ENCODE measurements at regions not wholly inside any gene's neighbourhood (a gene's known extent, or its start where the extent isn't known, plus 50 kb on each side); places are given as distances from the start of the nearest gene placed in this dataset.

DNA sequence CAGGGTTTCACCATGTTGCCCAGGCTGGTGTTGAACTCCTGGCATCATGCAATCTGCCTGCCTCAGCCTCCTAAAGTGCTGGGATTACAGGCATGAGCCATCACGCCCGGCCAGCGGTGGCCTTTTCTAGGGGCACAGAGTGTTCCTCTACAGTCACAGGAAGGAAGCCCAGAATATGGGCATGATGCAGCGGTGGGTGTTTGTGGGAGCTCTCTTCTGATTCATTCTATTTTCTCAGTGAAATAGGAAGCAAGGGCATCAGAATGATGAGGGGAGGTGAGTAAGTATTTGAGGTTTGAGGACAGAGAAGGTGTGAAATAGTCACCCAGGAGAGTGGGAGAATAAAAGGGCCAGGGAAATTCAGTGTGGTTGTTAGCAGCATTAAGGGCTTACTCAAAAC is 70.3 kb upstream of the PSME4 start:
- Mint-ChIP-seq H3K36me3 (peaks cover 6% of the 10 kb centered on the region), H3K27ac (no peak overlapping the region), H3K4me3 (no peak overlapping the region), H3K4me1 (no peaks in the 10 kb centered on the region), H3K27me3 (ENCODE audit: low read depth) (no peaks in the 10 kb centered on the region), H3K9me3 (peaks cover 10% of the 10 kb centered on the region)
- TF ChIP-seq ETV6 (CRISPR knock-in tag; IDR thresholded peaks at IDR 0.05) (no peak), ELF4 (CRISPR knock-in tag; IDR thresholded peaks at IDR 0.05; ENCODE audit: low read depth) (no peak)
- TF ChIP-seq, protein P1, sequence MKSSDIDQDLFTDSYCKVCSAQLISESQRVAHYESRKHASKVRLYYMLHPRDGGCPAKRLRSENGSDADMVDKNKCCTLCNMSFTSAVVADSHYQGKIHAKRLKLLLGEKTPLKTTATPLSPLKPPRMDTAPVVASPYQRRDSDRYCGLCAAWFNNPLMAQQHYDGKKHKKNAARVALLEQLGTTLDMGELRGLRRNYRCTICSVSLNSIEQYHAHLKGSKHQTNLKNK (CRISPR knock-in tag; IDR thresholded peaks at IDR 0.05), result no peak
- TF ChIP-seq, protein P2, sequence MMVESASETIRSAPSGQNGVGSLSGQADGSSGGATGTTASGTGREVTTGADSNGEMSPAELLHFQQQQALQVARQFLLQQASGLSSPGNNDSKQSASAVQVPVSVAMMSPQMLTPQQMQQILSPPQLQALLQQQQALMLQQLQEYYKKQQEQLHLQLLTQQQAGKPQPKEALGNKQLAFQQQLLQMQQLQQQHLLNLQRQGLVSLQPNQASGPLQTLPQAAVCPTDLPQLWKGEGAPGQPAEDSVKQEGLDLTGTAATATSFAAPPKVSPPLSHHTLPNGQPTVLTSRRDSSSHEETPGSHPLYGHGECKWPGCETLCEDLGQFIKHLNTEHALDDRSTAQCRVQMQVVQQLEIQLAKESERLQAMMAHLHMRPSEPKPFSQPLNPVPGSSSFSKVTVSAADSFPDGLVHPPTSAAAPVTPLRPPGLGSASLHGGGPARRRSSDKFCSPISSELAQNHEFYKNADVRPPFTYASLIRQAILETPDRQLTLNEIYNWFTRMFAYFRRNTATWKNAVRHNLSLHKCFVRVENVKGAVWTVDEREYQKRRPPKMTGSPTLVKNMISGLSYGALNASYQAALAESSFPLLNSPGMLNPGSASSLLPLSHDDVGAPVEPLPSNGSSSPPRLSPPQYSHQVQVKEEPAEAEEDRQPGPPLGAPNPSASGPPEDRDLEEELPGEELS (CRISPR knock-in tag; IDR thresholded peaks at IDR 0.05), result no peak
- TF ChIP-seq, protein P3, sequence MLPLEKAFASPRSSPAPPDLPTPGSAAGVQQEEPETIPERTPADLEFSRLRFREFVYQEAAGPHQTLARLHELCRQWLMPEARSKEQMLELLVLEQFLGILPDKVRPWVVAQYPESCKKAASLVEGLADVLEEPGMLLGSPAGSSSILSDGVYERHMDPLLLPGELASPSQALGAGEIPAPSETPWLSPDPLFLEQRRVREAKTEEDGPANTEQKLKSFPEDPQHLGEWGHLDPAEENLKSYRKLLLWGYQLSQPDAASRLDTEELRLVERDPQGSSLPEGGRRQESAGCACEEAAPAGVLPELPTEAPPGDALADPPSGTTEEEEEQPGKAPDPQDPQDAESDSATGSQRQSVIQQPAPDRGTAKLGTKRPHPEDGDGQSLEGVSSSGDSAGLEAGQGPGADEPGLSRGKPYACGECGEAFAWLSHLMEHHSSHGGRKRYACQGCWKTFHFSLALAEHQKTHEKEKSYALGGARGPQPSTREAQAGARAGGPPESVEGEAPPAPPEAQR (CRISPR knock-in tag; IDR thresholded peaks at IDR 0.05), result no peak
- TF ChIP-seq, protein P4, sequence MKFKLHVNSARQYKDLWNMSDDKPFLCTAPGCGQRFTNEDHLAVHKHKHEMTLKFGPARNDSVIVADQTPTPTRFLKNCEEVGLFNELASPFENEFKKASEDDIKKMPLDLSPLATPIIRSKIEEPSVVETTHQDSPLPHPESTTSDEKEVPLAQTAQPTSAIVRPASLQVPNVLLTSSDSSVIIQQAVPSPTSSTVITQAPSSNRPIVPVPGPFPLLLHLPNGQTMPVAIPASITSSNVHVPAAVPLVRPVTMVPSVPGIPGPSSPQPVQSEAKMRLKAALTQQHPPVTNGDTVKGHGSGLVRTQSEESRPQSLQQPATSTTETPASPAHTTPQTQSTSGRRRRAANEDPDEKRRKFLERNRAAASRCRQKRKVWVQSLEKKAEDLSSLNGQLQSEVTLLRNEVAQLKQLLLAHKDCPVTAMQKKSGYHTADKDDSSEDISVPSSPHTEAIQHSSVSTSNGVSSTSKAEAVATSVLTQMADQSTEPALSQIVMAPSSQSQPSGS (CRISPR knock-in tag; IDR thresholded peaks at IDR 0.05; ENCODE audit: borderline replicate concordance, low read depth), result no peak
- TF ChIP-seq, protein P5, sequence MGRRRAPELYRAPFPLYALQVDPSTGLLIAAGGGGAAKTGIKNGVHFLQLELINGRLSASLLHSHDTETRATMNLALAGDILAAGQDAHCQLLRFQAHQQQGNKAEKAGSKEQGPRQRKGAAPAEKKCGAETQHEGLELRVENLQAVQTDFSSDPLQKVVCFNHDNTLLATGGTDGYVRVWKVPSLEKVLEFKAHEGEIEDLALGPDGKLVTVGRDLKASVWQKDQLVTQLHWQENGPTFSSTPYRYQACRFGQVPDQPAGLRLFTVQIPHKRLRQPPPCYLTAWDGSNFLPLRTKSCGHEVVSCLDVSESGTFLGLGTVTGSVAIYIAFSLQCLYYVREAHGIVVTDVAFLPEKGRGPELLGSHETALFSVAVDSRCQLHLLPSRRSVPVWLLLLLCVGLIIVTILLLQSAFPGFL (CRISPR knock-in tag; IDR thresholded peaks at IDR 0.05; ENCODE audit: borderline replicate concordance), result no peak
- ATAC-seq, result no peak
- ChIA-PET CTCF (no interaction called here), POLR2A (no interaction called here)
- no peak for DNase-seq (ENCODE audit: low spot score)

DNA sequence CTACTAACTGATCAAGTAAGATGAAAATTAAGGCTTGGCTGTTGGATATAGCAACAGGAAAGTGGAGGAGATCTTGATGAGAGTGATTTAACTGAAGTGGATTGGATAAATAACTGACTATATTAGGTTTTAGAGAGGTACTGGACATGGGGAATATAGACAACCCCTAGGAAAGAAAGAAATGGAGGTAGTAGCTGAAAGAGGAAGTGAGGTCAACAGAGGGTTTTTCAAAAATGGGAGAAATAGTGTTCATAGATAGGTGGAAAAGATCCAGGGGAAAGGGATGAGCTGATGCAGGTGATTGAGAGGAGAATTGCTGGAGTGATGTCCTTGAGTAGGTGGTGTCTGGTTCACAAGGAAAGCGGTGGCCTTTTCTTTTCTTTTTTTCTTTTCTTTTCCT is 69.9 kb upstream of the PSME4 start:
- Mint-ChIP-seq H3K27me3 (ENCODE audit: low read depth) (no peaks in the 10 kb centered on the region), H3K36me3 (peaks cover 6% of the 10 kb centered on the region), H3K27ac (no peak overlapping the region), H3K9me3 (peaks cover 10% of the 10 kb centered on the region), H3K4me1 (no peaks in the 10 kb centered on the region), H3K4me3 (no peak overlapping the region)
- TF ChIP-seq, protein P6, sequence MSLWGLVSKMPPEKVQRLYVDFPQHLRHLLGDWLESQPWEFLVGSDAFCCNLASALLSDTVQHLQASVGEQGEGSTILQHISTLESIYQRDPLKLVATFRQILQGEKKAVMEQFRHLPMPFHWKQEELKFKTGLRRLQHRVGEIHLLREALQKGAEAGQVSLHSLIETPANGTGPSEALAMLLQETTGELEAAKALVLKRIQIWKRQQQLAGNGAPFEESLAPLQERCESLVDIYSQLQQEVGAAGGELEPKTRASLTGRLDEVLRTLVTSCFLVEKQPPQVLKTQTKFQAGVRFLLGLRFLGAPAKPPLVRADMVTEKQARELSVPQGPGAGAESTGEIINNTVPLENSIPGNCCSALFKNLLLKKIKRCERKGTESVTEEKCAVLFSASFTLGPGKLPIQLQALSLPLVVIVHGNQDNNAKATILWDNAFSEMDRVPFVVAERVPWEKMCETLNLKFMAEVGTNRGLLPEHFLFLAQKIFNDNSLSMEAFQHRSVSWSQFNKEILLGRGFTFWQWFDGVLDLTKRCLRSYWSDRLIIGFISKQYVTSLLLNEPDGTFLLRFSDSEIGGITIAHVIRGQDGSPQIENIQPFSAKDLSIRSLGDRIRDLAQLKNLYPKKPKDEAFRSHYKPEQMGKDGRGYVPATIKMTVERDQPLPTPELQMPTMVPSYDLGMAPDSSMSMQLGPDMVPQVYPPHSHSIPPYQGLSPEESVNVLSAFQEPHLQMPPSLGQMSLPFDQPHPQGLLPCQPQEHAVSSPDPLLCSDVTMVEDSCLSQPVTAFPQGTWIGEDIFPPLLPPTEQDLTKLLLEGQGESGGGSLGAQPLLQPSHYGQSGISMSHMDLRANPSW (CRISPR knock-in tag; conservative IDR thresholded peaks at IDR 0.05; ENCODE audit: low read depth), result no peak
- CTCF ChIA-PET, result no interaction called here
- POLR2A ChIA-PET, result no interaction called here
- ATAC-seq, result no peak
- DNase-seq (ENCODE audit: low spot score), result no peak

DNA sequence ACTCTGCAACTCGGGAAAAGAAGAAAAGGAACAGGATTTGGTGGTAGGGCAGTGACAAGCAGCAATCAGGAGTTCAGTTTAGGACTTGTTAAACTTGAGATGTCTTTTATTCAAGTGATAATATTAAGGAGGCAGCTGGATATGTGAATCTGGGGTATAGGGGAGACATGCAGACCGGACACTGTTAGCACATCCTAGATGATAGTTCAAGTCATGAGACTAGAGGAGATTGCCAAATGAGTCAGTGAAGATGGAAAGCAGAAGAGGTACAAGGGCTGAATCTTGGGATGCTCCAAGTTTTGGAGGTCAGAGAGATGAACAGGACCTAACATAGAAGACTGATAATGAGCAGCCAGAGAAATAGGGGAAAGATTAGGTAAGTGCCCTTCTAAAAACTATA is 69.5 kb upstream of the PSME4 start:
- Mint-ChIP-seq H3K9me3 (peaks cover 8% of the 10 kb centered on the region), H3K4me1 (no peaks in the 10 kb centered on the region), H3K27me3 (ENCODE audit: low read depth) (no peaks in the 10 kb centered on the region), H3K27ac (no peak overlapping the region), H3K4me3 (no peak overlapping the region), H3K36me3 (peaks cover 5% of the 10 kb centered on the region)
- ChIA-PET POLR2A (interaction anchor here (0.6 kb wide), 1 partner anchor 1347 kb away, joined by 3 read pairs; no protein-coding TSS in a partner anchor), CTCF (no interaction called here)
- no peak for DNase-seq (ENCODE audit: low spot score)
- no peak for TF ChIP-seq ZNF416 (CRISPR knock-in tag; IDR thresholded peaks at IDR 0.05)
- TF ChIP-seq ZNF219 (CRISPR knock-in tag; IDR thresholded peaks at IDR 0.05; ENCODE audit: borderline replicate concordance), result no peak
- no peak for ATAC-seq
